IPS-18a (cell line): ENCODE measurements at regions not wholly inside any gene's neighbourhood (a gene's known extent, or its start where the extent isn't known, plus 50 kb on each side); places are given as distances from the start of the nearest gene placed in this dataset.

ENCODE experiments used
- H3K27ac ChIP-seq: one replicate; pipeline ENCODE4 v1.5.1; 2013; ENCODE audit warnings: low read length
- H3K27me3 ChIP-seq: one replicate; pipeline ENCODE4 v1.6.1; 2013; ENCODE audit warnings: mild to moderate bottlenecking, low read length; ENCODE audit not compliant: control insufficient read depth, insufficient read depth
- H3K36me3 ChIP-seq: one replicate; pipeline ENCODE4 v1.6.1; 2013; ENCODE audit warnings: low read depth, low read length; ENCODE audit not compliant: control insufficient read depth
- H3K4me1 ChIP-seq: one replicate; pipeline ENCODE4 v1.6.1; 2013; ENCODE audit warnings: low read depth, low read length; ENCODE audit not compliant: control insufficient read depth
- H3K4me3 ChIP-seq: one replicate; pipeline ENCODE4 v1.5.1; 2013; ENCODE audit warnings: low read length
- H3K9ac ChIP-seq: one replicate; pipeline ENCODE4 v1.6.1; 2013; ENCODE audit warnings: mild to moderate bottlenecking, low read length, moderate library complexity
- H3K9me3 ChIP-seq: one replicate; pipeline ENCODE4 v1.6.1; 2013; ENCODE audit warnings: low read depth, low read length; ENCODE audit not compliant: control insufficient read depth

GRCh38 chr11:15453211-15453765 is 338.6 kb downstream of the INSC start:
- Histone ChIP-seq H3K9ac (no peak overlapping the region), H3K27ac (no peak overlapping the region), H3K4me1 (no peaks in the 10 kb centered on the region)

GRCh38 chr11:15468466-15468865 is 353.7 kb downstream of the INSC start:
- H3K9me3 ChIP-seq, result no peaks in the 10 kb centered on the region
- peaks cover 23% of the 10 kb centered on the region for H3K4me1 ChIP-seq
- no peak overlapping the region for H3K27ac ChIP-seq
- no peak overlapping the region for H3K4me3 ChIP-seq
- no peak overlapping the region for H3K9ac ChIP-seq
- H3K36me3 ChIP-seq, result no peaks in the 10 kb centered on the region
- no peaks in the 10 kb centered on the region for H3K27me3 ChIP-seq

More at GRCh38 chr11:15453211-15453765, 338.6 kb downstream of the INSC start:
- Histone ChIP-seq H3K4me3 (no peak overlapping the region), H3K36me3 (no peaks in the 10 kb centered on the region), H3K27me3 (no peaks in the 10 kb centered on the region), H3K9me3 (no peaks in the 10 kb centered on the region)

DNA sequence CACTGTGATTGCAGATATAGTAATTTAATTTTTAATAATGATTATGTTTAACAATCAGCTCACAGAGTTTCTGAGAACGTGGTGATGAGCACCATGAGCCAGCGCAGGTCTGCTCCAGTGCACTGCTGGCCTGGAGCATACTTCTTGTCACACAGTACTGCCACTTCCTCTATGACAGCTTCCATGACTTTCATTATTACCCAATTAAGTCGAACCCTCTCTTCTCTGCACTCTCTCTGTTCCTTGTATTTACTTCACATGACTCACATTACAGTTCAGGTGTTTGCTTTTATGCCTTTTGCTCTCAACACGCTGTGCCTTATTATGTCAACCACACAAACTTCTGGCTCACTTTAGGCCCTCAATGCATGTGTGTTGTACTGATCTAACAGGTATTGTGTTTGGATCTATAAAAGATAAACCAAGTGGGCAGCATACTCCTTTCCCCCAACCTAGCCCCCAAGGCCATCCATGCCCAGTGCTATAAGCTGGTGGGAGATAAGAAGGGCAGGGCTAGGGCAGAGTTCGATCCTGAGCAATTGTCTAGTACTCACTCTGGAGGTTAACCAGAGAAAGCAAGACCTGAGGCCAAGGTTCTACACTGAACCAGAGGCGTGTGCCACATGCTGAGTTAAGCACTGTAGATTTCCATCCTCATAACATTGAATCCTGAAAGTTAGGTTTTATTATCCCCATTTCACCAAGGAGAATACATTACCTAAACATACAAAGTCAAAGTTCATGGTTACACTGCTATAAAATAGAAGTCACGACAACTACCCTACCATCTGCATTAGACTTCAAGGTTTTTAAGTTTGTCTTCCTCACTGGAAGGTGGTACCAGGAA is 356.5 kb downstream of the INSC start:
- Histone ChIP-seq H3K9ac (no peak overlapping the region), H3K36me3 (no peaks in the 10 kb centered on the region), H3K27me3 (no peaks in the 10 kb centered on the region), H3K27ac (no peak overlapping the region), H3K4me1 (peaks cover 25% of the 10 kb centered on the region), H3K4me3 (peak overlapping the region; percentile 4), H3K9me3 (no peaks in the 10 kb centered on the region)

GRCh38 chr11:15471895-15472799 is 357.4 kb downstream of the INSC start:
- no peaks in the 10 kb centered on the region for H3K36me3 ChIP-seq

GRCh38 chr11:15473954-15474837 is 359.5 kb downstream of the INSC start:
- Histone ChIP-seq H3K9ac (no peak overlapping the region), H3K9me3 (no peaks in the 10 kb centered on the region), H3K4me1 (peaks cover 25% of the 10 kb centered on the region), H3K27ac (no peak overlapping the region), H3K27me3 (no peaks in the 10 kb centered on the region), H3K4me3 (no peak overlapping the region), H3K36me3 (no peaks in the 10 kb centered on the region)

More at GRCh38 chr11:15471895-15472799, 357.4 kb downstream of the INSC start:
- H3K27ac ChIP-seq, result no peak overlapping the region
- no peaks in the 10 kb centered on the region for H3K9me3 ChIP-seq
- peak overlapping the region; percentile 4 for H3K4me3 ChIP-seq
- H3K4me1 ChIP-seq, result peaks cover 25% of the 10 kb centered on the region
- H3K9ac ChIP-seq, result no peak overlapping the region
- no peaks in the 10 kb centered on the region for H3K27me3 ChIP-seq

- no peaks in the 10 kb centered on the region for H3K27me3 ChIP-seq
- H3K27ac ChIP-seq, result no peak overlapping the region
- H3K4me1 ChIP-seq, result peaks cover 21% of the 10 kb centered on the region
- no peak overlapping the region for H3K4me3 ChIP-seq
- H3K9me3 ChIP-seq, result no peaks in the 10 kb centered on the region
- H3K36me3 ChIP-seq, result no peaks in the 10 kb centered on the region
- no peak overlapping the region for H3K9ac ChIP-seq
Observed at GRCh38 chr11:15476371-15476917, 361.7 kb downstream of the INSC start.

DNA sequence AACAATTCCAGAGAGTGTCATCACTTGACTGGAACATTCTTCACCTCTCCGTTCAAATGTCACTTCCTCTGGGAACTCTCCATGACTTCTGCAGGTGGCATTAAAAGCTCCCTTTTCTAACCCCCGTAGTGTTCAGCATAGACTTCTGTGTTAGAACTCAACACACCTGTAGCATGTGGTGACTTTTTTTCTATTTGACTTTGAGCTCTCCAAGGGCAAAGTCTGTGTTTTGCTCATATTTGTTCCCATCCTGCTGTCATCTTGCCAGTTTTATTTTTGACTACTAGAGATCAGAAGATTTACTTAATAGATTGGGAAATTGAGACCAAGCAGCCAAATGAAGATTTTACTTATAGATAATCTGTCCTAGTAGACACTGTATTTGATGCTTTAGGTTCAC is 367.1 kb downstream of the INSC start:
- H3K4me3 ChIP-seq, result no peak overlapping the region
- H3K27ac ChIP-seq, result no peak overlapping the region
- H3K27me3 ChIP-seq, result no peaks in the 10 kb centered on the region
- no peaks in the 10 kb centered on the region for H3K4me1 ChIP-seq
- H3K36me3 ChIP-seq, result no peaks in the 10 kb centered on the region
- H3K9me3 ChIP-seq, result no peaks in the 10 kb centered on the region
- H3K9ac ChIP-seq, result no peak overlapping the region

GRCh38 chr11:15483205-15483604 is 368.5 kb downstream of the INSC start:
- no peaks in the 10 kb centered on the region for H3K36me3 ChIP-seq
- H3K27ac ChIP-seq, result no peak overlapping the region
- H3K4me1 ChIP-seq, result no peaks in the 10 kb centered on the region
- H3K4me3 ChIP-seq, result no peak overlapping the region
- H3K9ac ChIP-seq, result no peak overlapping the region
- no peaks in the 10 kb centered on the region for H3K9me3 ChIP-seq
- no peaks in the 10 kb centered on the region for H3K27me3 ChIP-seq

GRCh38 chr11:15484398-15484797 is 369.7 kb downstream of the INSC start:
- Histone ChIP-seq H3K36me3 (no peaks in the 10 kb centered on the region), H3K4me3 (no peak overlapping the region), H3K9ac (no peak overlapping the region), H3K9me3 (no peaks in the 10 kb centered on the region), H3K27me3 (no peaks in the 10 kb centered on the region), H3K27ac (no peak overlapping the region), H3K4me1 (no peaks in the 10 kb centered on the region)

GRCh38 chr11:15485432-15485831 is 370.7 kb downstream of the INSC start:
- H3K4me1 ChIP-seq, result no peaks in the 10 kb centered on the region
- H3K27ac ChIP-seq, result no peak overlapping the region
- H3K4me3 ChIP-seq, result no peak overlapping the region
- H3K36me3 ChIP-seq, result no peaks in the 10 kb centered on the region
- no peaks in the 10 kb centered on the region for H3K9me3 ChIP-seq
- no peak overlapping the region for H3K9ac ChIP-seq
- no peaks in the 10 kb centered on the region for H3K27me3 ChIP-seq
